A673 (cell line): ENCODE measurements at regions not wholly inside any gene's neighbourhood (a gene's known extent, or its start where the extent isn't known, plus 50 kb on each side); places are given as distances from the start of the nearest gene placed in this dataset.

Source experiments
- CTCF ChIP-seq: fragments of 300-800, 200-600 bp; sonication (generic); conservative IDR thresholded peaks from 2 replicates; pipeline ENCODE4 v1.5.1; 2017; ENCODE audit warnings: low read depth, mild to moderate bottlenecking, antibody characterized with exemption, low read length, moderate library complexity, mixed read lengths
- EZH2 ChIP-seq: fragments of 200-600 bp; sonication (generic); IDR thresholded peaks from 2 replicates; pipeline ENCODE4 v1.6.1; 2017; ENCODE audit warnings: borderline replicate concordance, low read depth, mild to moderate bottlenecking, mixed read lengths, antibody characterized with exemption, low read length; ENCODE audit not compliant: poor library complexity, severe bottlenecking

GRCh38 chr18:75754433-75754832, 326.9 kb upstream of the SMIM21 start:
- TF ChIP-seq CTCF (no peak), EZH2 (no peak)
